SK-N-SH (cell line): ENCODE measurements at regions not wholly inside any gene's neighbourhood (a gene's known extent, or its start where the extent isn't known, plus 50 kb on each side); places are given as distances from the start of the nearest gene placed in this dataset.

Experiments
- CTCF ChIP-seq: fragments of 200-600 bp; sonication (generic); IDR thresholded peaks from 2 replicates; pipeline ENCODE4 v1.6.1; 2017; ENCODE audit warnings: antibody characterized with exemption, mild to moderate bottlenecking, moderate library complexity
- GABPA ChIP-seq: IDR thresholded peaks from 2 replicates; pipeline ENCODE4 v1.4.0; 2012; ENCODE audit warnings: low read depth, mild to moderate bottlenecking
- RAD21 ChIP-seq: IDR thresholded peaks from 2 replicates; pipeline ENCODE4 v1.6.1; 2012; ENCODE audit warnings: mild to moderate bottlenecking, low read length
- SMC3 ChIP-seq: IDR thresholded peaks from 2 replicates; pipeline ENCODE4 v1.6.1; 2012; ENCODE audit warnings: low read depth, low read length, improper control_type of control experiment
- TEAD4 ChIP-seq: IDR thresholded peaks from 2 replicates; pipeline ENCODE4 v1.4.0; 2012; ENCODE audit warnings: mild to moderate bottlenecking, borderline replicate concordance; ENCODE audit not compliant: insufficient read depth
- TF ChIP-seq, protein P1 (sequence below): IDR thresholded peaks from 2 replicates; pipeline ENCODE4 v1.4.0; 2012; ENCODE audit warnings: low read depth
- TF ChIP-seq, protein P2 (sequence below): fragments of 150-350 bp; IDR thresholded peaks from 2 replicates; pipeline ENCODE4 v1.6.1; 2017; ENCODE audit warnings: antibody characterized with exemption, low read length, low read depth, borderline replicate concordance

GRCh38 chr13:90562443-90562842 lies 785.0 kb upstream of the MIR17HG start:
- TF ChIP-seq, protein P1, sequence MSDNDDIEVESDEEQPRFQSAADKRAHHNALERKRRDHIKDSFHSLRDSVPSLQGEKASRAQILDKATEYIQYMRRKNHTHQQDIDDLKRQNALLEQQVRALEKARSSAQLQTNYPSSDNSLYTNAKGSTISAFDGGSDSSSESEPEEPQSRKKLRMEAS, result no peak
- TF ChIP-seq GABPA, result no peak
- TF ChIP-seq TEAD4, result no peak
- TF ChIP-seq CTCF, result no peak
- no peak for TF ChIP-seq RAD21
- TF ChIP-seq, protein P2, sequence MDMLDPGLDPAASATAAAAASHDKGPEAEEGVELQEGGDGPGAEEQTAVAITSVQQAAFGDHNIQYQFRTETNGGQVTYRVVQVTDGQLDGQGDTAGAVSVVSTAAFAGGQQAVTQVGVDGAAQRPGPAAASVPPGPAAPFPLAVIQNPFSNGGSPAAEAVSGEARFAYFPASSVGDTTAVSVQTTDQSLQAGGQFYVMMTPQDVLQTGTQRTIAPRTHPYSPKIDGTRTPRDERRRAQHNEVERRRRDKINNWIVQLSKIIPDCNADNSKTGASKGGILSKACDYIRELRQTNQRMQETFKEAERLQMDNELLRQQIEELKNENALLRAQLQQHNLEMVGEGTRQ, result no peak
- no peak for TF ChIP-seq SMC3
